Smooth muscle cell (in vitro differentiated cells): ENCODE measurements at regions not wholly inside any gene's neighbourhood (a gene's known extent, or its start where the extent isn't known, plus 50 kb on each side); places are given as distances from the start of the nearest gene placed in this dataset.
"Not testable (repeated sequence)": the region's sequence is repeated elsewhere in the genome, so short reads cannot be mapped to it uniquely, and the experiment has no call there.

Experiments
- DNase-seq: peaks from one replicate; lab custom pipeline; 2025; ENCODE audit not compliant: unreplicated experiment; lab: John Stamatoyannopoulos, UW
- H2AFZ ChIP-seq: fragments of 200-600 bp; sonication (generic); 2 replicates; pipeline ENCODE4 v1.6.0; 2016; ENCODE audit warnings: antibody characterized with exemption, low read depth, mild to moderate bottlenecking
- H3F3A ChIP-seq: fragments of 200-600 bp; sonication (generic); 2 replicates; pipeline ENCODE4 v1.6.0; 2017; ENCODE audit warnings: antibody characterized with exemption, low read depth
- H3K27ac ChIP-seq: fragments of 200-600 bp; sonication (generic); 2 replicates; pipeline ENCODE4 v1.5.1; 2016; ENCODE audit warnings: low read depth, mild to moderate bottlenecking
- H3K27me3 ChIP-seq: fragments of 200-600 bp; sonication (generic); 2 replicates; pipeline ENCODE4 v1.6.1; 2016; ENCODE audit warnings: low read depth, mild to moderate bottlenecking
- H3K36me3 ChIP-seq: fragments of 200-600 bp; sonication (generic); 2 replicates; pipeline ENCODE4 v1.5.1; 2016; ENCODE audit warnings: low read depth
- H3K4me1 ChIP-seq: fragments of 200-600 bp; sonication (generic); 2 replicates; pipeline ENCODE4 v1.5.1; 2016; ENCODE audit warnings: low read depth
- H3K4me2 ChIP-seq: fragments of 200-600 bp; sonication (generic); 2 replicates; pipeline ENCODE4 v1.6.0; 2016; ENCODE audit warnings: mild to moderate bottlenecking
- H3K4me3 ChIP-seq: fragments of 200-600 bp; sonication (generic); 2 replicates; pipeline ENCODE4 v1.5.1; 2016; ENCODE audit warnings: mild to moderate bottlenecking
- H3K79me2 ChIP-seq: fragments of 200-600 bp; sonication (generic); 2 replicates; pipeline ENCODE4 v1.6.0; 2016; ENCODE audit warnings: low read depth, mild to moderate bottlenecking
- H3K9ac ChIP-seq: fragments of 200-600 bp; sonication (generic); 2 replicates; pipeline ENCODE4 v1.6.0; 2016; ENCODE audit warnings: low read depth
- H3K9me3 ChIP-seq: fragments of 200-600 bp; sonication (generic); replicated peaks from 2 replicates; pipeline ENCODE4 v1.5.1; 2016; ENCODE audit warnings: low read depth
- H4K20me1 ChIP-seq: fragments of 200-600 bp; sonication (generic); 2 replicates; pipeline ENCODE4 v1.6.0; 2016; ENCODE audit warnings: low read depth
- CTCF ChIP-seq: fragments of 200-600 bp; sonication (generic); IDR thresholded peaks from 2 replicates; pipeline ENCODE4 v1.5.1; 2017; ENCODE audit warnings: borderline replicate concordance, mild to moderate bottlenecking, antibody characterized with exemption; ENCODE audit not compliant: insufficient read depth, poor library complexity, severe bottlenecking
- WGBS: methylation state at CpG from one replicate; pipeline ENCODE4 v1.1.7; 2016; ENCODE audit warnings: low lambda C conversion rate; 5-methylcytosine and 5-hydroxymethylcytosine counted together

- Histone ChIP-seq H3K9me3 (no peaks in the 10 kb centered on the region), H3K4me2 (no peak overlapping the region), H3F3A (no peaks in the 10 kb centered on the region), H3K36me3 (no peaks in the 10 kb centered on the region), H3K27ac (no peak overlapping the region), H3K27me3 (no peaks in the 10 kb centered on the region), H3K79me2 (no peaks in the 10 kb centered on the region), H3K4me1 (no peaks in the 10 kb centered on the region), H2AFZ (no peak overlapping the region), H3K4me3 (no peak overlapping the region), H4K20me1 (no peaks in the 10 kb centered on the region), H3K9ac (no peak overlapping the region)
- no peak for TF ChIP-seq CTCF
- 94% methylated on average over 29 of the region's 29 CpGs for WGBS
- no peak for DNase-seq
Observed at GRCh38 chr20:30489614-30490003, 767.9 kb upstream of the DEFB115 start.

- no peaks in the 10 kb centered on the region for H3K9me3 ChIP-seq
- 91% methylated on average over 15 of the region's 15 CpGs for WGBS
Observed at GRCh38 chr20:30491016-30491415, 766.4 kb upstream of the DEFB115 start.

GRCh38 chr20:30496656-30497055 lies 760.8 kb upstream of the DEFB115 start:
- not testable (repeated sequence) for H3F3A ChIP-seq, H4K20me1 ChIP-seq, DNase-seq, H3K27ac ChIP-seq, H3K9me3 ChIP-seq, H3K79me2 ChIP-seq, H3K36me3 ChIP-seq, H3K9ac ChIP-seq, H3K4me1 ChIP-seq, H3K27me3 ChIP-seq, H2AFZ ChIP-seq, H3K4me2 ChIP-seq, H3K4me3 ChIP-seq
- WGBS, result 86% methylated on average over 16 of the region's 16 CpGs

More at GRCh38 chr20:30491016-30491415, 766.4 kb upstream of the DEFB115 start:
- TF ChIP-seq CTCF, result no peak
- Histone ChIP-seq H3K27ac (no peak overlapping the region), H4K20me1 (no peaks in the 10 kb centered on the region), H3F3A (no peaks in the 10 kb centered on the region), H3K27me3 (no peaks in the 10 kb centered on the region), H3K4me2 (no peak overlapping the region), H3K4me3 (no peak overlapping the region), H3K9ac (no peak overlapping the region), H3K36me3 (no peaks in the 10 kb centered on the region), H3K4me1 (no peaks in the 10 kb centered on the region), H2AFZ (no peak overlapping the region), H3K79me2 (no peaks in the 10 kb centered on the region)
- DNase-seq, result no peak

GRCh38 chr20:30497191-30497590 lies 760.3 kb upstream of the DEFB115 start:
- not testable (repeated sequence) for H3F3A ChIP-seq, H3K27ac ChIP-seq, H3K27me3 ChIP-seq, H4K20me1 ChIP-seq, H3K36me3 ChIP-seq, H3K9ac ChIP-seq, H3K4me3 ChIP-seq, H3K4me2 ChIP-seq, H2AFZ ChIP-seq, H3K4me1 ChIP-seq, H3K9me3 ChIP-seq, DNase-seq, H3K79me2 ChIP-seq
- WGBS, result 86% methylated on average over 7 of the region's 15 CpGs

- no peak for TF ChIP-seq CTCF
- WGBS, result 73% methylated on average over 1 of the region's 1 CpG
- Histone ChIP-seq H3K9me3 (no peaks in the 10 kb centered on the region), H3K27ac (no peak overlapping the region), H3K79me2 (no peaks in the 10 kb centered on the region), H2AFZ (no peak overlapping the region), H3K36me3 (no peaks in the 10 kb centered on the region), H3K9ac (no peak overlapping the region), H3K4me3 (no peak overlapping the region), H3K27me3 (no peaks in the 10 kb centered on the region), H3F3A (no peaks in the 10 kb centered on the region), H3K4me2 (no peak overlapping the region), H3K4me1 (no peaks in the 10 kb centered on the region), H4K20me1 (no peaks in the 10 kb centered on the region)
- DNase-seq, result no peak
Observed at GRCh38 chr20:30499123-30499522, 758.3 kb upstream of the DEFB115 start.

- H3K4me2 ChIP-seq, DNase-seq: not testable (repeated sequence)
- 32% methylated on average over 26 of the region's 26 CpGs for WGBS
Observed at GRCh38 chr20:30499716-30500446, 757.6 kb upstream of the DEFB115 start.

More at GRCh38 chr20:30499716-30500446, 757.6 kb upstream of the DEFB115 start:
- not testable (repeated sequence) for H3K79me2 ChIP-seq, H2AFZ ChIP-seq, H3K27me3 ChIP-seq, H3K9ac ChIP-seq, H3K27ac ChIP-seq, H3K4me1 ChIP-seq, H3F3A ChIP-seq, H3K9me3 ChIP-seq, H4K20me1 ChIP-seq, H3K4me3 ChIP-seq, H3K36me3 ChIP-seq
